DMS53 (cell line): ENCODE measurements at regions not wholly inside any gene's neighbourhood (a gene's known extent, or its start where the extent isn't known, plus 50 kb on each side); places are given as distances from the start of the nearest gene placed in this dataset.
A peak's percentile ranks its signal among the peaks of the same experiment; 100 is the strongest.
"Not testable (repeated sequence)": the region's sequence is repeated elsewhere in the genome, so short reads cannot be mapped to it uniquely, and the experiment has no call there.

Source experiments
- DNase-seq: peaks from one replicate; lab custom pipeline; 2025; lab: John Stamatoyannopoulos, UW

- DNase-seq = peak; percentile 54
Observed at GRCh38 chr1:212495766-212496494, 63.2 kb downstream of the NENF start.

GRCh38 chr1:212496682-212497081 lies 64.0 kb downstream of the NENF start:
- DNase-seq = no peak

GRCh38 chr1:212497553-212497952 lies 64.8 kb downstream of the NENF start:
- no peak for DNase-seq

GRCh38 chr1:212498283-212499040 lies 65.7 kb downstream of the NENF start:
- DNase-seq = peak; percentile 98

- no peak for DNase-seq
Observed at GRCh38 chr1:212500351-212500750, 67.6 kb downstream of the NENF start.

- DNase-seq = no peak
Observed at GRCh38 chr1:212500983-212501382, 68.3 kb downstream of the NENF start.

- peak; percentile 41 for DNase-seq
Observed at GRCh38 chr1:212503714-212504113, 71.0 kb downstream of the NENF start.

GRCh38 chr1:212504171-212504803 lies 71.6 kb downstream of the NENF start:
- no peak for DNase-seq

- DNase-seq = no peak
Observed at GRCh38 chr1:212506666-212507065, 73.9 kb downstream of the NENF start.

- DNase-seq = no peak
Observed at GRCh38 chr1:212507369-212507768, 74.6 kb downstream of the NENF start.

- DNase-seq = peak; percentile 67
Observed at GRCh38 chr1:212512816-212513559, 80.3 kb downstream of the NENF start.

GRCh38 chr1:212513586-212513985 lies 80.9 kb downstream of the NENF start:
- peak; percentile 82 for DNase-seq

- peak; percentile 97 for DNase-seq
Observed at GRCh38 chr1:212514056-212514614, 81.4 kb downstream of the NENF start.

GRCh38 chr1:212514782-212515181 lies 82.1 kb downstream of the NENF start:
- no peak for DNase-seq

GRCh38 chr1:212515329-212515760 lies 82.6 kb downstream of the NENF start:
- no peak for DNase-seq

GRCh38 chr1:212516012-212516411 lies 83.3 kb downstream of the NENF start:
- not testable (repeated sequence) for DNase-seq

GRCh38 chr1:212518188-212519054 lies 85.7 kb downstream of the NENF start:
- DNase-seq = peak; percentile 64

- DNase-seq = no peak
Observed at GRCh38 chr1:212519131-212519530, 86.4 kb downstream of the NENF start.

- no peak for DNase-seq
Observed at GRCh38 chr1:212520299-212520698, 87.6 kb downstream of the NENF start.

- no peak for DNase-seq
Observed at GRCh38 chr1:212520746-212521145, 87.8 kb upstream of the ATF3 start.
